HL-60 (cell line): ENCODE measurements at regions not wholly inside any gene's neighbourhood (a gene's known extent, or its start where the extent isn't known, plus 50 kb on each side); places are given as distances from the start of the nearest gene placed in this dataset.

ENCODE experiments used
- DNase-seq, 2 experiments: peaks; one replicate each; pipeline ENCODE4 v3.0.0-alpha.2; 2010 to 2020; ENCODE audit warnings: low read depth in 1 of 2, low spot score in 1 of 2
- H3K27ac ChIP-seq: fragments of 250-450 bp; sonication (Bioruptor Pico); replicated peaks from 2 replicates; pipeline ENCODE4 v1.5.1; 2020; ENCODE audit warnings: mild to moderate bottlenecking, moderate library complexity
- H3K27me3 ChIP-seq: fragments of 250-450 bp; sonication (Bioruptor Pico); 2 replicates; pipeline ENCODE4 v1.5.1; 2021; ENCODE audit warnings: mild to moderate bottlenecking, moderate library complexity; ENCODE audit not compliant: insufficient read depth, poor library complexity, severe bottlenecking
- H3K4me3 ChIP-seq: replicated peaks from 2 replicates; pipeline ENCODE4 v1.5.1; 2011; ENCODE audit warnings: mild to moderate bottlenecking, control low read depth, low read length; ENCODE audit not compliant: insufficient read depth
- CTCF ChIP-seq: IDR thresholded peaks from one replicate; pipeline ENCODE4 v1.5.1; 2011; ENCODE audit warnings: low read length, control low read depth, inconsistent platforms; ENCODE audit not compliant: insufficient read depth
- GABPA ChIP-seq: IDR thresholded peaks from 2 replicates; pipeline ENCODE4 v1.6.1; 2012; ENCODE audit warnings: low read depth
- POLR2AphosphoS5 ChIP-seq: IDR thresholded peaks from 2 replicates; pipeline ENCODE4 v1.6.1; 2012; ENCODE audit warnings: low read depth
- REST ChIP-seq: IDR thresholded peaks from 2 replicates; pipeline ENCODE4 v1.6.1; 2012; ENCODE audit warnings: low read depth; ENCODE audit not compliant: insufficient replicate concordance
- SPI1 ChIP-seq: IDR thresholded peaks from 2 replicates; pipeline ENCODE4 v1.6.1; 2012; ENCODE audit warnings: low read depth, mild to moderate bottlenecking, borderline replicate concordance

DNA sequence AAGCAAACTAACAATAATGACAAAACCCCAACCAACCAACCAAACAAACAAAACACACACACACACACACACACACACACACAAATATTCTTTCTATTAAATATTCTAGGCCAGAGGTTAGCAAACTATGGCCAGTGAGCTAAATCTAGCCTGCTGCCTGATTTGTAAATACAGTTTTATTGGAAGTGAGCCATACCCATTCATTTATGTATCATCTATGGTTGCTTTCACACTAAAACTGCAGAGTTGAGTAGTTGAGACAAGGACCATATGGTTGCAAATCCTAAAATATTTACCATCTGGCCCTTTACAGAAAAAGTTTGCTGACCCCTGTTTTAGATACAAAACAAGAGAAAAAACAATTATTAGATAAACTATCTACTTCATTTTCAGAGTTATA, 620.5 kb upstream of the SEMA6A start:
- DNase-seq = no peak

DNA sequence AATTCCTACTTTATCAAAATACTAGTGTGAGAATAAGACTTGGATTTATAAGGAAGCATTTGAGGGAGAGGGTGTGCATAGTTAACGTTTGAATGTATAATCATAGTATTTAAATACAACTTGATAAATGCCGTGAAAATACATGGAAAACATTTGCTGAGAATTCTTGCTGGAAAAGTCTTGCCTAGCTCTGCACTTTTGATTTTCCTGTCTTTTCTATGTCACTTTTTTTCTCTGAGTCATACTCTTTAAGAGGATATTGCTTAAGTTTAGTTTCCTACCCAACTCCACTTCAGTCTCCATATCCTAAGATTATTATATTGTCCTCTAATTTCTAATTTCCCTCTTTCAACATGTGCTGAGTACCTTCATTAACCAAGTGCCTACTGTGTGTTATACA, 616.6 kb upstream of the SEMA6A start:
- DNase-seq = no peak
- Histone ChIP-seq H3K4me3 (no peak overlapping the region), H3K27me3 (no peaks in the 10 kb centered on the region), H3K27ac (no peak overlapping the region)
- TF ChIP-seq REST (no peak), POLR2AphosphoS5 (no peak), GABPA (no peak), CTCF (no peak), SPI1 (no peak)

More for the DNA sequence above, 620.5 kb upstream of the SEMA6A start:
- TF ChIP-seq SPI1 (no peak), CTCF (no peak), REST (no peak)
- Histone ChIP-seq H3K27ac (no peak overlapping the region), H3K27me3 (no peaks in the 10 kb centered on the region), H3K4me3 (no peak overlapping the region)

- Histone ChIP-seq H3K27ac (no peak overlapping the region), H3K4me3 (no peak overlapping the region), H3K27me3 (no peaks in the 10 kb centered on the region)
- TF ChIP-seq REST (no peak), SPI1 (no peak), POLR2AphosphoS5 (no peak), CTCF (no peak), GABPA (no peak)
- no peak for DNase-seq
Observed at GRCh38 chr5:117189784-117190183, 615.2 kb upstream of the SEMA6A start.
